ENCODE measurements at regions not wholly inside any gene's neighbourhood (a gene's known extent, or its start where the extent isn't known, plus 50 kb on each side); places are given as distances from the start of the nearest gene placed in this dataset.
"Not testable (repeated sequence)": the region's sequence is repeated elsewhere in the genome, so short reads cannot be mapped to it uniquely, and the experiment has no call there.

DNA sequence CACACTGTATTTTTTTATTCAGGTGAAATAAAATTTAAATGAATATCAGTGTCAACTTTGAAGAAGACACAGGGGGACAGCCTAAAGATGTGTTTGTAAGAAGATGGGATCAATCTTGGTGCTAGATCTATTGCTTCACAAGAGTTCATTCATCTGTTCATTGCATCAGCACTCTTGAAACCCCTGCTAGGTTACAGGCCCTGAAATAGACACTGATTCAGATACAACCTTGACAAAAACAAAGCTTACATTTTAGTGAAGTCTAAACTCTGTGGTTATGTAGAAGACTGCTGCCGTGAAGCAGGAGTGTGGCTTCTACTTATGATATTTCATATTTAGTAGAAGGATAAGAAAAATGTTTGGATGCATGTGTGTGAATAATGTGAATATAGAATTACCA, 215.9 kb upstream of the LRRC61 start:
- DNase-seq: not testable (repeated sequence)

DNA sequence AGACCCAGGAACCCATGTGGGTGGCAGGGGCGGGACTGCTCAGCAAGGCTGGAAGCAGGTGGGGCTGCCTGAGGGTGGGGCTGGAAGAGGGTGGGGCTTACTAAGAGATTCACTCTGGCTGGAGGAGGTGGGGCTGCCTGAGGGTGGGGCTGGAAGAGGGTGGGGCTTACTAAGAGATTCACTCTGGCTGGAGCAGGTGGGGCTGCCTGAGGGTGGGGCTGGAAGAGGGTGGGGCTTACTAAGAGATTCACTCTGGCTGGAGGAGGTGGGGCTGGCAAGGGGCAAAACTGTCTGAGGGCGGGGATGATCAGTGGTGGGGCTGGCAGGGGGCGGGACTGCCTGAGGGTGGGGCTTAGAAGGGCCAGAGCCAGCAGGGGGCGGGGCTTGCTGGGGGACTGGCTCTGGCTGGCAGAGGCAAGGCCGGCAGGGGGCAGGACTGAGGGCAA, 212.8 kb upstream of the LRRC61 start:
- DNase-seq: not testable (repeated sequence)

DNA sequence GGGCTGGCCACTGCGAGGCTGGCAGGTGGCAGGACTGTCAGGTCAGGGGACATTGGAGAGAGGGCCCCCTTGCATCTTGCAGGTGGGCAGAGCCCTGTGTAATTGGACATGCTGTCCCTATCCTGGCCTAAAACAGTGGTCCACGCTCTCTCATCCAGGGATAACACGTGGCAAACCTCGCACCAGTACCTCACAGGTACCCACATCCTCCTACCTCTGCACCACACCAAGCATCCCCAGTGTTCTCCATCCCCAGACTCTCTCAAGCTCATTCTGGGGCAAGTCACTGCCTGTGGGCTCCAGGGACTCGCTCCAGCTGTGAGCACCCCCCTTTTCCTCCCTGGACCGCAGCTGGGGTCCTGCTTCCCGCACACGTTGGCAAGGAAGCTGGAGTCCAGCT, 212.3 kb upstream of the LRRC61 start:
- not testable (repeated sequence) for DNase-seq

DNA sequence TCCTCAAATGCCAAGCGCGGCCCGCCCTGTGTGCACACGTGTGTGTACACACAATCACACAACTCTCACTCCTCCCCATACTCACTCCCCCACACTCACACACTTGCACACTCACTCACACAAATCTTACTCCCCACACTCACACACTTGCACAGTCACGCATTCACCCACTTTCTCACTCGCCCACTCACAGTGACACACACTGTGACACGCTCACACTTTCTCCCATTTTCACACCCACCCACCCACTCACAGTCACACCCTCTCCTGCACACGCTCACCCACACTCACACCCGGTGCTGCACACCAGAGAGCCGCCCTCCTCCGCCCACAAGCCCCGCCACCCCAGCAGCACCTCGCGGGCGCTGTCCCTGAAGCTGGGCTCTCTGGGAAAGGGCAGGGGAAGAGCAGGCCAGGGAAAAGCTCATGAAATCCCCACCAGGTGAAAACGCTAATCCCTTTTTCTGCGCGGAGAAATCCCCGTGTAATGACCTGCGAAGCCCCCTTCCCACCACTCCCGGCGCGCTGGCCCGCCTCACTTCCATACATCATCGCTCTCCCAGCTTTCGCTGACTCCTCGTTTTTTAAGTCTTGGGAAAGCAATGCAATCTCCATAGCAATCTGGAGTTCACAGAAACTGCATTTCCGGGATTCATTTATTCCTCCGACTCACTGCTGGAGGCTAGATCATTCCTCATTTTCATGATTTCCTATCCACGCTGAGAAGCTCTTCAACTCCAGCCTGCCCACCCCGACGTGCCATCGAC, 211.6 kb upstream of the LRRC61 start:
- DNase-seq: not testable (repeated sequence)

DNA sequence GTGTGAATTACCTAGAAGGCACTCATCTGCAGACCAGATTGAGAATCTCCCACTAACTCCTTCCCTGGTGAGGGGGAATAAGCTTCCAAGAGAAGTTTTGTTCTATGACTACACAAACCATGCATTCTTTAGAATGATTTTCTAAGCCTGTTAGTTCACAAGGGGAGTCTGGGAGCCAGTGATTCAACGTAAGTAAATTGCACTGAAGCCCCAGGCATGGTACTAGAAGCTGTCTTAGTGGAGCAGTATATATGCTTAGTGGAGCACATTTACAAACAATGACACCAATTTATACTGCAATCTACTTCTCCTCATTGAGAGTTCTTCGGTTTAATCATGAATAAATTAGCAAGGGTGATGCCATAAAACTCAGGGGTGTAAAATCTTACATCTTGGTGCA, 209.9 kb upstream of the LRRC61 start:
- DNase-seq: not testable (repeated sequence)

DNA sequence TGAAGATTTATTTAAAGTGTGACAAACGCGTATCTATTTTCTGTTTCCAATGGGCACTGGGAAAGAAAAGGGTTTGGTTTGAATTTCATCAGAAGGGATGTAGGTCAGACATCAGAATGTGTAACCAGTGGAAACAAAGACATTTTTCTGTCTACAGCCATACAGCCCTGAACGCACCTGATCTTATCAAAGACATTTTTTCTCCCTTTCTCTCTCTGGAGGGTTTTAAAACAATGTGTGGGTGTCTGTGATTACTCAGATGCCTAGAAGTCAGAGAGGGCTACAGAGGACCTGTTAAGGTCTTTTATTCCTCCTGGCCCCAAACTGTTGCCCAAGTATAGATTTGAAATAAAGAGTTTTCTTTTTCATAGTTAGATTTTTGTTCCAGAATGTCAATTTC, 208.6 kb upstream of the LRRC61 start:
- DNase-seq: not testable (repeated sequence)

DNA sequence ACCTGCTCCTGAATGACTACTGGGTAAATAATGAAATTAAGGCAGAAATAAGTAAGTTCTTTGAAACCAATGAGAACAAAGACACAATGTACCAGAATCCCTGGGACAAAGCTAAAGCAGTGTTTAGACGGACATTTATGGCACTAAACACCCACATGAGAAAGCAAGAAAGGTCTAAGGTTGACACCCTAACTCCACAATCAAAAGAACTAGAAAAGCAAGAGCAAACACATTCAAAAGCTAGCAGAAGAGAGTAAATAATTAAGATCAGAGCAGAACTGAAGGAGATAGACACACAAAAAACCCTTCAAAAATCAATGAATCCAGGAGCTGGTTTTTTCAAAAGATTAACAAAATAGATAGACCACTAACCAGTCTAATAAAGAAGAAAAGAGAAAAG, 203.2 kb upstream of the LRRC61 start:
- DNase-seq: not testable (repeated sequence)

DNA sequence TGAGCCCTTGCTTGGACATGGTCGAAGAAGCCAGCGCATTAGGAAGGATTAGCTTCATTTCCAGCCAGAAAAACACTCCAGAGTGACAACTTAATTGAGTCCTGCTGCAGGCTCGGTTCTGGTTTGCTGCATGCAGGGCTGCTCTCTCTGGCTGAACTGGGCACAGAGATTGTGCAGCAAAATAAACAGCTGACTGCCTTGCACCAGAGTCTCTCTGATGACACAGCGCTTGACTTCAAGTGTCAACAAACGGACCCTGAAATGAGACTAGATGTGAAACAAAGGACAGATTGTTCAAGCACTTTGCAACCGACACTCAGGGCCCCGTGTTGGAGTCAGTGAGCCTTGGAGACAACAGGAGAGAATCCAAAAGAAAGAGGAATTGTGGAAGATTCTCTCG, 197.3 kb upstream of the LRRC61 start:
- DNase-seq: not testable (repeated sequence)

DNA sequence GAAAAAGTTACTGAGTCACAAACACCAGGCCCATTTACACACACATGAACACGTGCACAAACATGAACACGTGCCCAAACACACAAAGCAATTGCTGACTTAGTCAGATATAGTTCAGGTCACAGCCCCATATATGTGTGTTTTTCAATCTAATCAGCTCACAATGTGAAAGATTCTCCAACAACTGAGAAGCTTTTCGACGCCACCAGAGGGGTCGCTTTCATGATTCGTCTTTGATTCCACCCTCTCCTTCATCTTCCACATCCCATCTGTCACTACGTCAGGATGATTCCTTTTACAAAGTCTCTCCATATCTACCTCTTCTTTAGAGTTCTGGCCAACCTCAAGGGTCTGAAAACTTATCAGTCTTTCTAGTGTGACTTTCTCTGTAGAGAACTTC, 188.7 kb upstream of the LRRC61 start:
- not testable (repeated sequence) for DNase-seq

DNA sequence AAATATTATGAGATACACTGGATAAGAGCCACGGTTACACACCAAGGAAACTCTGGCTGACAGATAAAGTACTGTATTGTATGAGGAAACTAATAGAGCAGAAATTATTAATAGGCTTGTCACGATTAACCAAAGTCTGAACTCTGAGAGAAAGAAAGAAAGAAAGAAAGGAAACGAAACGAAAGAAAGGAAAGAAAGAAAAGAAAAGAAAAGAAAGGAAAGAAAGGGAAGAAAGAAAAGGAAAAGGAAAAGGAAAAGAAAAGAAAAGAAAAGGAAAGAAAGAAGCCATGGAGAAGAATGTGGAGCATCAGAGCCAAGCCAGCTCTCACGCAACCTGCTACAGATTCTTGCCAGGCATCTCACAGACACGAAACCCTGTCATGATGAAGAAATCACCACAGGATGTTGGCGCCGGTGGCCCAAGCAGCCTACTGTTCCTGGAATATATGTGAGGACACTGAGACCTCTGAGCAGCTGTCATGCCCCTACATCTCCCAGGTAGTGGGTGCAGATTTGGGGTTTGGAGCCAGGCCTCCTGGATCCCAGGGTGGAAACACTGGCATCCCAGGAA, 187.4 kb upstream of the LRRC61 start:
- DNase-seq: not testable (repeated sequence)

DNA sequence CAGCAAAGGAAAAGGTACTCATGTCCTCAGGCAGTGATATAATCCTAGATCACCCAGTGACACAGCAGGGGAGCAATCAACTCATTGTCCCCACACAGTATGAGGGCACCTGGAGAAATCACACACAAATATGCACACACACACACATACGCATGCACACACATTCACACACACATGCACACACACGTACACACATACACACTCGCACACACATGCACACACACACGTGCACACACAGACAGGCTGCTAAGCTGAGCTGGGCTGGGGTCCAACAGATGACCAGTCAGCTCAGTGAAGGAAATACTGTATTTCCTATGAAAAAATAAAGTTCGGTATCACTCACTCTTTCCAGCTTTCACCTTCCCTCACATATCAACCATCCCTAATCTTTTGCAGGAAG, 183.3 kb upstream of the LRRC61 start:
- DNase-seq: not testable (repeated sequence)

DNA sequence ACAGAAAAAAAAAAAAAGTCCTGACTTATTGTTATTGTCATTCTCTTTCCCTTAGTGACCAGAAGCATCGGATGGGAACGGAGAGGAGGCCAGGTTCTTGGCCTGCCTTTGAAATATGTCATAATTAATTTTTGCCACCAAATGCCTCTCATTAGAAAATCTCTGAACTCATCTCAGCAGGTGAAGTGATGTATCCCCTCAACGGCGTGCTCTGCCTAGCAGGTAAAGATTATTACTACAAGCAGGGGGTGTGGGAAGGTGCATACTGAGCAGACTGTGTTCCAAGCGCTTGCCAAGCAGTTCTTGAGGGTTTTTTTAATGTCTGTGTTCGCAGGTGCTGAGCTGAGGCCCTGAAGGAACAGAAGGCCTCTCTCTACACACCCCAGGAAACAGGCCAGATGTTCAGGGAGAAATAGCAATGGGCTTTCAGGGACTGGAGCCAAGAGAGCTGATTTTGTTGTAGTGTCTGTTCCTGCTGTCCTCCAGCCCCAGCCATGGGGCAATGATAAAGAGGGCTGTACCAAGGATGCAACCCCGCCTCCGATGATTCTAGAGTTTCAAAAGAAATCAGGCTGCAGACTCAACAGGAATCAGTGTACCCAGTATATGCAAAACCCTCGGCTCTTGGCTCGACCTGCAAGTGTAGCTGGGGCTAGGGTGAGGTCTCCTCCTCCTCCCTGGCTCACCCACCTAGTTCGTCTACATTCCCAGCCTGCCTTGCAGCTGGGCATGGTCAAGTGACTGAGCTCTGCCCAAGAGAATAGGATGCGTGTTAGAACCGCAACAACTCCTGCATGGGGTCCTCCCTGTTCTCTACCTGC, 181.4 kb upstream of the LRRC61 start:
- not testable (repeated sequence) for DNase-seq

DNA sequence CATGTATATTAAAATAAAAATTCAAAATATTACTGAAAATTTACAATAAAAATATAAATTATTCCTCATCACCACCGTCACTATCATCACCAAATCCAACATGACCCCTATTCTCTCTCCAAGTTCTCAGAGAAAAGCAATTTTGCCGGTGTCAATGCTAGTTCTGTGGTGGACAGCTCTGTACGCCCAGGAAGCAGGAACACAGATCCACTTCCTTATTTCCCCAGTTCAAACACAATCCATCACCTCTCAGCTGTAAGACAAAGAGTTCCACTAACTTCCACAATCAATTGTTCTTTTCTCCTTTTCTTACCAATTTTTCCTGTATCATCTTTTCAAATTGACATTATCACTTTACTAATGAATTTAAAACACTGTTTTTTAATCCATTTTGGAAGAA, 177.0 kb upstream of the LRRC61 start:
- DNase-seq: not testable (repeated sequence)

DNA sequence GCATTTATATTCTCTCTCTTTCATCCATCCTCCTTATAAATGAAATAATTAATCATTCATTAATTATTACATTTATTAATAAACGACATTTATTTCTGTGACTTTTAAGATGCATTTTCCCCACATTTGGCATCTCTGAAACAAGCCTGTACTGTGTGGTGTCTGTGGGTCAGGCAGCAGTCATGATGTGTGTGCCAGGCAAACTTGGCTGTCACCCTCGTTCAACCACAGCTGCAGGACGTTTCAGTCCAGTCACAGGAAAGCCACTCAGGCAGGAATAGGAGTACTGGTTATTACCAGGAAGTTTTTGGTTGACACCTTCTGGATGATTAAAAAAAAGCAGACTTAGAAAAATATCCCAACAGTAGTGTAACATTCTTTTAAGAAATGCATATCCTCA, 175.6 kb upstream of the LRRC61 start:
- not testable (repeated sequence) for DNase-seq

DNA sequence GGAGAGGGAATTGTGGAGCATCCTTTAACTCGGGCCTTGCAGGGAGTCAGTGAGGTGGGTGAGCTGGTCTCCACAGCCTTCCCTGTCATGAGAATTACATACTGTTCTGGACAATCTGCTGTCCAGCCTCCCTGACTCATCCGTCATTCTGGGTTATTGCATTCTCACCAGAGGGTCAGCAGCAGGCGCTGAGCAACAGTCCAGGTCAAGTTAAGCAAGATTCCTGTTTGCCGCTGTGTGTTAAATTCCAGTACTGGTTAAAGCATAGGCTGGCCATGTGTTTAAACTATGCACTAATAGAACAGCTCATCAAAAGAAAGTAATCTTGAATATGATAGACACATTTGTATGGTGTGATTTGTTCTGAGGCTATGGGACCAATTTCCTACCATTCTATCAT, 167.1 kb upstream of the LRRC61 start:
- not testable (repeated sequence) for DNase-seq

DNA sequence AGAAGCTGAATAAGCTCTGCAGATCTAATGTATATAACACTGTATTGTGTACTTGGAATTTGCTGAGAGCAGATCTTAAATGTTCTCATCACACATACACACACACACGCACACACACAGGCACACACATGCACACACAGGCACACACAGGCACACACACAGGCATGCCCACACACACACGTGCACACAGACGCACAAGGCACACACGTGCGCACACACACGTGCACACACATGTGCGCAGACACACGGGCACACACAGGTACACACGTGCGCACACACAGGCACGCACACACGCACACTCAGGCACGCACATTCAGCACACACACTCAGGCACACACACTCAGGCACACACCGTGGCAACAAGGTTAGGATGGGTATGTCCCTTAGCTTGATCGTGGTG, 164.5 kb upstream of the LRRC61 start:
- not testable (repeated sequence) for DNase-seq

DNA sequence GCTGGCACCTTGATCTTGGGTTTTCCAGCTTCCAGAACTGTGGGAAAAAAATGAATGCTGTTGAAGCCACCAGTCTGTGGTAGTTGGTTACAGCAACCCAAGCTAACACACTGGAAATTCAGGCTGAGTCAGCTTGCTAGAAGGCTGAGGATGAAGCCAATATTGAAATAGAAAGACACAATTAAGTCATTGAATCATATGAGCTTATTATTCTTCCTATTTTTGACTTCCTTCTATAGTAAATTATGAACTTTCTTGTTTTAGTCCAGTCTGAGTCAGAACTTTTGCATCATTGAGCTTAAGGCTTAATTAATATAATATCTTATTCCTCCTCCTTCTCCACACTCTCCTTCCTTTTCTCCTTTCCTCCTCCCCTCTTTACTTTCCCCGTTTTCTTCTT, 153.6 kb upstream of the LRRC61 start:
- not testable (repeated sequence) for DNase-seq

DNA sequence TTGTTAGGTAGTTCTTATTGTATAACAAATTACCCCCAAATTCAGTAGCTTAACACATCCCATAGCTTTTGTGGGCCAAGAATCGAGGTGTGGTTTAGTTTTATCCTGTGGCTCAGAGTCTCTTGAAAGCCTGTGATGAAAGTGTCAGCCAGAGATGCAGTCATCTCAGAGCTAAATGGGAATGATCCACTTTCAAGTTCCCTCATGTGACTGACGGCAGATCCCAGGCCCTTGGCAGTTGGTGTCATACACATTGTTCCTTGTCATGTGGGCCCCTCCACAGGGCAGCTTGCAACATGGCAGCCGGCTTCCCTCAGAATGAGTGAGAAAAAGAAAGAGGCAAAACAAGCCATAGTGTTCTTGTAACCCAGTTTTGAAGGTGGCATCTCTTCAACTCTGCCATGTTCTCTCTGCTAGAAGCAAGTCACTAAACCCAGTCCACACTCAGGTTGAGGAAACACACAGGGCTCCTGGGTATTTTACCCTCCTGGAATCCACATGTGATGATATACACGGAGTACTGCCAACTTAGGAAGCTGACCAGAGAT, 153.1 kb upstream of the LRRC61 start:
- not testable (repeated sequence) for DNase-seq

DNA sequence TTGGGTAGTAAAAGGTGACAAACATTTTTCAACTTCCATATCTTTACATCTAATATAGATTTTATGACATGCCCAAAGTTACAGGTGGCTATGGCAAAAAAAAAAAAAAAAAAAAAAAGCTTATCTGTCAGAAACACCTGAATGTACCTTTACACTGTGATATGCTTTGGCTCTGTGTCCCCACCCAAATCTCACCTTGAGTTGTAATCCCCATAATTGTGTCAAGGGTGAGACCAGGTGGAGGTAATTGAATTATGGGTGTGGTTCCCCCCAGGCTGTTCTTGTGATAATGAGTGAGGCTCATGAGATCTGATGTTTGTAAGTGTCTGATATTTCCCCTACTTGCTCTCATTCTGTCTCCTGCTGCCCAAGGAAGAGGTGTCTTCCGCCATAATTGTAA, 139.6 kb upstream of the LRRC61 start:
- DNase-seq: not testable (repeated sequence)

DNA sequence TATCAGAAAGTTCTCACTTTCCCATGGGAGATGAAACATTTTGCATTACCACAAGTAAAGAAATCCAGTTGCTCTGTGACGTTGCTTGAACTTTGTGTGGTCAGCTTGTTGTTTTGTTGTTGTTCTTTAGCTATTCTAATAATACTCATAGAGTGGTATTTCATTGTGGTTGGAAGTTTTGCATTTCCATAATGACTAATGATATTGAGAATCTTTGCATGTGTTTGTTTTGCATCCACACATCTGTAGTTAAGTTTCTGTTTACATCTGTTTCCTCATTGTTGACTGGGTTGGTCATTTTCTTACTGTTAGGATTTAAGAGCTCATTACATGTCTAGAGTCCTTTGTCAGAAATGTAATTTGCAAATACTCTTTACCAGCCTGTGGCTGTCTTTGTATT, 133.2 kb upstream of the LRRC61 start:
- DNase-seq: not testable (repeated sequence)

DNA sequence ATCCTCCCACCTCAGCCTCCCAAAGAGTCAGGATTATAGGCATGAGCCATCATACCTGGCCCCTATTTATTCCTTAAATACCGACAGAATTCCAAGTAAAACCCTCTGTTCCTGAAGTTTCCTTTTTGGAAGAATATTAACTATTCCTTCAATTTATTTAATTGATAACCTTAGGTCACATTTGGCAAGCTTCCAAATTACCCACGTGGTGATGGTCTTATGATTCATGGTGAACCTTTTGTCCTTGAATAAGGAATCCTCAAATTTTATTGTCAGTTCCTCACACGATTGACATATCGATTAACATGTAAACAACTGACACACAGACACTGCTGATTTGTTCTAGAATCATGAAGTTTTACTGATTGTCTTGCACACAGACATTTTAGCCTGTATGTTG, 130.6 kb upstream of the LRRC61 start:
- DNase-seq: not testable (repeated sequence)

DNA sequence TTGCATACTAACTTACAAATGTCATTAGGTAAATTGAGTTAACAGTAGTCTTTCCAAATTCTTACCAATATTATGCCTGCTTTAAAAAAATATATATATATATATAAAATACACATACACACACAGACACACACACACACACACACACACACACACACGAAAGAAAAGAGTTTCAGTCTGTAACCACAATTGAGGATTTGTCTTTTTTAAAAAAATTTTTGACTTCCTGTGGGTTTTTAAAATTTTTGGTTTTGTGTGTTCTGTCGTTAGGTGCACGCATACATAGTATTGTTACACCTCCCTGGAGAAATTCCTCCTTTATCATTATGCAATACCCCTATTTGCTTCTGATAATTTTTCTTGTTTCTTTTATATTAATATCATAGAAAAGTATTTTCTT, 129.3 kb upstream of the LRRC61 start:
- not testable (repeated sequence) for DNase-seq

All from skin of body (tissue), 1 donor.